Fibroblast of the aortic adventitia (primary cell): ENCODE measurements at regions not wholly inside any gene's neighbourhood (a gene's known extent, or its start where the extent isn't known, plus 50 kb on each side); places are given as distances from the start of the nearest gene placed in this dataset.

Source experiments
- DNase-seq: peaks from one replicate; pipeline ENCODE4 v3.0.0-alpha.2; 2010; ENCODE audit warnings: low read depth
- H3K4me3 ChIP-seq: 2 replicates; pipeline ENCODE4 v1.5.1; 2011; ENCODE audit warnings: low read depth, mild to moderate bottlenecking, control low read depth, low read length, moderate library complexity
- TF ChIP-seq, protein P1 (sequence below): IDR thresholded peaks from 2 replicates; pipeline ENCODE4 v1.5.1; 2011; ENCODE audit warnings: mild to moderate bottlenecking, low read length, control low read depth, inconsistent platforms; ENCODE audit not compliant: insufficient read depth

DNA sequence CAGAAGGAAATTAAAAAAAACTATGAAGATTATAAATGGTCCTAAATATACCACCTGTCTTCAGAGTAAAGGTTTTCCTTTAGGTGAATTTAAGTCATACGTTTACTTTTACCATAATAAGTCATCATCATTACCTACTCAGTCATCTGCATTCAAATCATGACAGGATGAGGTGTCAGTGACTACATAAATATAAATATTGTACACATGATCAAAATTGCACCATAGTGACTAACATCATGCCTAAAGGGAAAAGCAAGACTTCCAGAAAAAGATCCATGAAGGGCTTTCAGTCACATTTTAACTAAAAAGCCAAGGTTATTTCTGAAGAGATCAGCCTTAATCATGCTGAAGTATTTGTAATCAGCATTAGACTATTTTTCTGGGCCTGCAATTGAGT, 759.9 kb upstream of the FLRT2 start:
- TF ChIP-seq, protein P1, sequence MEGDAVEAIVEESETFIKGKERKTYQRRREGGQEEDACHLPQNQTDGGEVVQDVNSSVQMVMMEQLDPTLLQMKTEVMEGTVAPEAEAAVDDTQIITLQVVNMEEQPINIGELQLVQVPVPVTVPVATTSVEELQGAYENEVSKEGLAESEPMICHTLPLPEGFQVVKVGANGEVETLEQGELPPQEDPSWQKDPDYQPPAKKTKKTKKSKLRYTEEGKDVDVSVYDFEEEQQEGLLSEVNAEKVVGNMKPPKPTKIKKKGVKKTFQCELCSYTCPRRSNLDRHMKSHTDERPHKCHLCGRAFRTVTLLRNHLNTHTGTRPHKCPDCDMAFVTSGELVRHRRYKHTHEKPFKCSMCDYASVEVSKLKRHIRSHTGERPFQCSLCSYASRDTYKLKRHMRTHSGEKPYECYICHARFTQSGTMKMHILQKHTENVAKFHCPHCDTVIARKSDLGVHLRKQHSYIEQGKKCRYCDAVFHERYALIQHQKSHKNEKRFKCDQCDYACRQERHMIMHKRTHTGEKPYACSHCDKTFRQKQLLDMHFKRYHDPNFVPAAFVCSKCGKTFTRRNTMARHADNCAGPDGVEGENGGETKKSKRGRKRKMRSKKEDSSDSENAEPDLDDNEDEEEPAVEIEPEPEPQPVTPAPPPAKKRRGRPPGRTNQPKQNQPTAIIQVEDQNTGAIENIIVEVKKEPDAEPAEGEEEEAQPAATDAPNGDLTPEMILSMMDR = no peak
- no peak overlapping the region for H3K4me3 ChIP-seq
- no peak for DNase-seq

DNA sequence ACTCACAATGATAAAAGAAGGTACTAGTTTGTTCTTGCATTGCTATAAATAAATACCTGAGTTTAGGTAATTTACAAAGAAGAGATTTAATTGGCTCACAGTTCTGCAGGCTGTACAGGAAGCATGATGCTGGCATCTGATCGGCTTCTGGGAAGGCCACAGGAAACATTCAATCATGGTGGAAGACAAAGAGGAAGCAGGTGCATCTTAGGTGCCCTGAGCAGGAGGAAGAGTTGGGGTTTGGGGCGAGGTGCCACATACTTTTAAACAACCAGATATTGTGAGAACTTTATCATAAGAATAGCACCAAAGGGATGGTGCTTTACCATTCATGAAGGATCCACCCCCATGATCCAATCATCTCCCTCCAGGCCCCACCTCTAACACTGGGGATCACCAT, 752.6 kb upstream of the FLRT2 start:
- DNase-seq = no peak
- H3K4me3 ChIP-seq = no peak overlapping the region
- TF ChIP-seq, protein P1 = no peak

DNA sequence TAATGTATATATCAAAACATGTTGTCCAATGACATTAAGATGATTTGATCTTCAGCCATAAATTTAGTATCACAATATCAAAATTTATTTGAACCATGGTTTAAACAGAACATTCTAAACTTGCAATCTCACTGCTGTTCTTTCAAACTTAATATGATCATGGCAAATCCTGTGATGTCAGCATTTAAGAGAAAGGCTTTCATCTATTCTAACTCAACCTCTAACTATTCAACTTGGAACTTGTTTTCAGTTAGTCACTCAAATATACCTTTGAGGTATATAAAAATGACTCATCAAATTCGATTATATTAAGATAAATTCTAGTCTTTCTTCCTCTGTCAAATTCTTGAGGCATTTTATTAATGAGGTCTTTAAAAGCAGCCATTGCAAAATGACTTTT, 747.0 kb upstream of the FLRT2 start:
- DNase-seq = no peak
- TF ChIP-seq, protein P1 = no peak

DNA sequence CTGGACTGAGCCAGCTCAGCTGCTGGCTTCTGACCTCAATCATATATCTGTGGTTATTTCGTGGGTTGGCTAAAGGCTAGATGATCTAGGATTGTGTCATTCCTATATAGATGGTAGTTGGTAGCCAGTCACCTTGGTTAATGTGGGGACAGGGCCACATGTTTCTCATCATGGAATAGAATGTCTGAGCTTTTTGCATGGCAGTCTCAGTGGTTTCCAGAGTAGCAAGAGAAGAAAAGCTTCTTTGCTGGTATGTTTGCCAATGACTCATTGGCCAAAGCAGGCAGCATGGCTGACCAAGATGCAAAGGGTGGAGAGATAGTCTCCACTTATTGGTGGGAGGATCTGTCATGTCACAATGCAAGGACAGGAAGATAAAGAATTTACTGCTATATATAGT, 746.4 kb upstream of the FLRT2 start:
- DNase-seq = no peak
- no peak overlapping the region for H3K4me3 ChIP-seq

More for the DNA sequence above, 747.0 kb upstream of the FLRT2 start:
- H3K4me3 ChIP-seq = no peak overlapping the region

DNA sequence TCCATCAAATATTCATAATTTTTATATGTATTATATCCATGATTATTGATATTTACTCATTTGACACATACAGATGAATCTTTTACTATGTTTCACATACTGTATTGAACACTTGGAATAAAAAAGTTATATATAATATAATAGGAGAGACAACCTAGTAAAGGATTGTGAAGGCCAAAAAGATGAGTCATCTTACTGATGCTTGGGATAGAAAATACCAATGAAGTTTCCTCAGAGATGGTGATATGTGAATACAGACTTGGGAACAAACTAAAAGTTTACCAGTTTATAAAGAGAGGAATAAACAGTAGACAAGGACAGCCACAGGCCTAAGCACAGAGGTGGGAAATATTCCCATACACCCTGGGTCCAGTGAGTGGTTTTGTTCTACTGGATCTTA, 743.9 kb upstream of the FLRT2 start:
- TF ChIP-seq, protein P1 = no peak
- DNase-seq = no peak
- H3K4me3 ChIP-seq = no peak overlapping the region

More for the DNA sequence above, 746.4 kb upstream of the FLRT2 start:
- TF ChIP-seq, protein P1 = no peak

DNA sequence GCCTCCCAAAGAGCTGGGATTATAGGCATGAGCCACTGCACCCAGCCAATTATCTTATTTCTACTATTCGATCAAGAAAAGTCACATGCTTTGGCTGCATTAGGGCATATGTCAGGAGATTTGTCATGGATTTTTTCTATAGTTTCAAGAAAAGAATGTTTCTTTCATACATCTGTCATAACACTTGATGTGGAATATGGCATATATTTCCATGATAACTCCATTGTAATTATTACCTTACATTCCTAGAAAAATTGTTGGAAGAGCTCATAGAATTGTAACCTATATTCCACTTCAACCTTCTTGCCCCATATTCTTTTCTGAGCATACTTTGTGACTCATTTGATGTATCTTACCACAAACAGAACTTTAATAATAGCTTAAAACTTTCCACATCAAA, 740.9 kb upstream of the FLRT2 start:
- H3K4me3 ChIP-seq = no peak overlapping the region
- no peak for DNase-seq
- TF ChIP-seq, protein P1 = no peak

DNA sequence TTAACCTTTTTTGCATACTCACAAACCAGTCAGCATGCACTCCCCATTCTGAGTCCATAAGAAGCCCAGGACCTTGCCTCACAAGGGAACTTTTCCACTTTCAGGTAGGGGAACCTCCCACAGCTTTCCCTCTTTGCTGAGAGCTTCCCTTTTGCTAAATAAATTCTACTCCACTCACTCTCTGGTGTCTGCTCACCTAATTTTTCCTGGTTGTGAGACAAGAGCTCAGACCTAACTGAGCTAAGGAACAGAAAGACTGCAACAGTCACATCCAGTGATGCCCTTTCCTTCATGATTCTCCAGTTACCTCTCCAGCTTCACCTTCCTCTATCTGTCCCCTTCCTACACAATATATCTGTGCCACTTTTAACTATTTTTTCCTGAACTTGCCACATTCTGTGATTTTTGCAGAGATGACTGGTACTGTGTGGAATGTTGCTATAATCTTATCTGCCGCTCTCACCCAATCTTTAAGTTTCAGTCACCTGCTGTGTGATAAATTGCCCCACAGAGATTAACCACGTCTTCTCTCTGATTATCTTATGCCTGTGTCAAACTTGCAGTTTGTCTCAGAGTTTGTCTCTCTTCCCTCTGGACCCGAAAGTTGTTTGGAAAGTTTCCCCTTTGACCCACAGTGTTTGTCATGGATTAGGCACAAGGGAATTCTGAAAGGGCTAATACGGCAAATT, 737.1 kb upstream of the FLRT2 start:
- DNase-seq = no peak
- TF ChIP-seq, protein P1 = no peak
- H3K4me3 ChIP-seq = no peak overlapping the region
